Heart left ventricle (tissue), 16 donors: ENCODE measurements at regions not wholly inside any gene's neighbourhood (a gene's known extent, or its start where the extent isn't known, plus 50 kb on each side); places are given as distances from the start of the nearest gene placed in this dataset.

Experiments used
- ATAC-seq, 4 donors: fragments of 200-7000 bp; cut with Tn5 transposase; one replicate each; pipeline ENCODE4 v1.9.1; 2020 to 2022; ENCODE audit warnings: moderate library complexity in 4 of 4, mild to moderate bottlenecking in 3 of 4, moderate number of reproducible peaks in 1 of 4
- DNase-seq, 5 donors: peaks; one replicate each; pipeline ENCODE4 v3.0.0-alpha.2; 2020
- H3K27ac ChIP-seq, 12 donors: fragments of 200-600 bp; sonication (generic) in 4 of 12; one replicate each; pipeline versions ENCODE4 v1.5.0 to v1.8.0; 2016 to 2022; ENCODE audit warnings: mild to moderate bottlenecking in 2 of 12
- H3K27me3 ChIP-seq, 9 donors: fragments of 200-600 bp; sonication (generic) in 2 of 9; one replicate each; pipeline versions ENCODE4 v1.5.1 to v1.8.0; 2016 to 2022; ENCODE audit warnings: mild to moderate bottlenecking in 3 of 9
- H3K36me3 ChIP-seq, 9 donors: fragments of 200-600 bp; sonication (generic) in 2 of 9; one replicate each; pipeline versions ENCODE4 v1.5.0 to v1.8.0; 2018 to 2022; ENCODE audit warnings: mild to moderate bottlenecking in 2 of 9
- H3K4me1 ChIP-seq, 12 donors: fragments of 200-600 bp; sonication (generic) in 4 of 12; one replicate each; pipeline versions ENCODE4 v1.5.0 to v1.8.0; 2016 to 2022; ENCODE audit warnings: mild to moderate bottlenecking in 3 of 12
- H3K4me3 ChIP-seq, 12 donors: fragments of 200-600 bp; sonication (generic) in 4 of 12; one replicate each; pipeline versions ENCODE4 v1.5.0 to v1.8.0; 2017 to 2022; ENCODE audit warnings: mild to moderate bottlenecking in 9 of 12, moderate library complexity in 4 of 12
- H3K9me3 ChIP-seq, 12 donors: fragments of 200-600 bp; sonication (generic) in 4 of 12; one replicate each; pipeline versions ENCODE4 v1.5.0 to v1.8.0; 2016 to 2022; ENCODE audit warnings: mild to moderate bottlenecking in 1 of 12
- CTCF ChIP-seq, 12 donors: fragments of 200-600 bp; sonication (generic) in 4 of 12; IDR thresholded peaks; one replicate each; pipeline versions ENCODE4 v1.5.0 to v1.8.0; 2018 to 2022; ENCODE audit warnings: antibody characterized with exemption in 12 of 12, mild to moderate bottlenecking in 5 of 12
- POLR2A ChIP-seq, 2 donors: fragments of 450-650 bp; IDR thresholded peaks; one replicate each; pipeline ENCODE4 v1.6.1; 2017; ENCODE audit warnings: antibody characterized with exemption in 2 of 2, mild to moderate bottlenecking in 2 of 2, moderate library complexity in 2 of 2
- WGBS, 4 donors: extraction: QIAGEN DNeasy Blood & Tissue Kit in 2 of 4; methylation state at CpG; one replicate each; pipeline versions ENCODE4 v1.1.5 to v1.1.7; 2013 to 2018; 5-methylcytosine and 5-hydroxymethylcytosine counted together
- intact Hi-C, 10 donors: fragments of 100-400 bp; cut with DNase I; formaldehyde crosslinking; loops; one replicate each; pipeline versions ENCODE4 v1.11.1 to v1.14.2; 2022
- donor health status: ischemic (EF 13 %, LVEDD 7.1; RV severe dilation, severe dysfunction).
- donor health status: healthy with polysubstance abuse.
- donor health status: DM: no; HTN: yes; CAD: no.
- donor health status: DM: no; HTN: no; CAD: no.
- donor health status: ischemic (EF 25% LVEDD 6.9; RV normal size, moderate dysfunction).
- donor health status: ischemic (EF 25% LVEDD 5.7; RV mildly dilated, moderate dysfunction).
- donor health status: healthy.
- donor health status: DM: yes; HTN: yes; CAD: no.
- donor health status: ischemic (EF 35%, LVEDD 5.7; RV mildly dilated, moderate dysfunction).
- donor health status: nonischemic (EF 11% LVEDD 7.7; RV severe dilation, severe dysfunction).
- donor health status: DM: yes; HTN: yes; CAD: no.
- donor health status: PGD.
- donor health status: ischemic (EF 29% LVEDD 5.4; RV normal size, mild dysfunction).
- donor health status: nonischemic (EF 23%, LVEDD 6.1; RV moderate dilation, normal function).

DNA sequence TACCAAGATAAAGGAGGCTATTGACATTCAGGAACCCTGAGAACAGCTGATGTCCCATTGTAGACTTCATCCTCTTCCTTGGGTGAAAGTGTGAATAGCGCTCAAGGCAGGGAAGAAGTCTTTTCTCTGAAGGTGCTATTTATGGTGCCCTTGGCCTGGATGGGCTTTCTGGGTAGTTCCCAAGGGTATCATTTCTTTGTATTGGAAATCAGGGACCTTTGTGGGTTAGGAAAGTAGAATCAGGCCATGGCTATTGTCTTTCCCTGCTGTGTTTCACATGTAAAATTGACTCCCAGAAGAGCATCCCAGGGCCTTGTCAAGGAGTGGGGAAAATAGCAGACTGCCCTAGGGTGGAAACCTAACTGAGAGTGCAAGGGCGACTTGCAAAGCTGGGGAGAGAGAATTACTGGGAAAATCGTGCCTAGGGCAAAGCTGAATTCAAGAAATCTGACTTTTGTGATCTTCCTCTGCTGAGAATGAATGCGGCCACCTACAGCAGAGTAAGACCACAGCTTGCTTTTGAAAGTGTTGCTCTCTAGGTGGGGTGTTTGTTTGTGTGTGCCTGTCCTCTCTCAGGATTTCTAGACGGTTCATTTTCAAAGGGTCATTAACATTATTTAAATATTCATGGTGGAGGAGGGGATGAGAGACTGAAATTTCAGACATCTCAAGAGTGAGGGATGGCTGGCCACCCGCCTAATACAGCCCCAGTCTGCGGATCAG is 160.6 kb downstream of the C9orf152 start:
- WGBS, 4 donors, result 52 to 67% (median 58%) methylated on average over 7 of the region's 7 CpGs
- Histone ChIP-seq H3K27me3 (no peaks in the 10 kb centered on the region), H3K9me3 (no peaks in the 10 kb centered on the region), H3K27ac (peak overlapping the region in 5 of 12 donors; percentile 34 to 85 (median 82)), H3K4me1 (peaks cover 3 to 46% (median 27%) of the 10 kb centered on the region in 12 donors), H3K4me3 (peak overlapping the region in 10 of 12 donors; percentile 72 to 91 (median 88)), H3K36me3 (no peaks in the 10 kb centered on the region)
- intact Hi-C loops, result loop anchor here in 6 of 10 donors (5.0 to 10.0 kb wide), 5 partner anchors 80 to 135 kb away; no protein-coding TSS in a partner anchor
- TF ChIP-seq CTCF (IDR thresholded peaks at IDR 0.05) (no peak), POLR2A (IDR thresholded peaks at IDR 0.05) (no peak)
- DNase-seq (no peak), ATAC-seq (no peak)

GRCh38 chr9:110047955-110048402 is 160.0 kb downstream of the C9orf152 start:
- intact Hi-C loops, result loop anchor here in 6 of 10 donors (5.0 to 10.0 kb wide), 5 partner anchors 79 to 136 kb away; no protein-coding TSS in a partner anchor
- peak overlapping the region in 11 of 12 donors; percentile 72 to 91 (median 87) for H3K4me3 ChIP-seq
- no peaks in the 10 kb centered on the region for H3K27me3 ChIP-seq
- 25 to 46% (median 29%) methylated on average over 19 to 27 of the region's 27 CpGs for WGBS, 4 donors
- peaks cover 3 to 52% (median 29%) of the 10 kb centered on the region in 12 donors for H3K4me1 ChIP-seq
- H3K27ac ChIP-seq, result peak overlapping the region in 7 of 12 donors; percentile 8 to 86 (median 82)
- no peaks in the 10 kb centered on the region for H3K9me3 ChIP-seq
- H3K36me3 ChIP-seq, result no peaks in the 10 kb centered on the region
- no peak for TF ChIP-seq POLR2A (IDR thresholded peaks at IDR 0.05)
- no peak for TF ChIP-seq CTCF (IDR thresholded peaks at IDR 0.05)
- DNase-seq (no peak), ATAC-seq (peak in 3 of 4 donors; percentile 21 to 36 (median 25))

- TF ChIP-seq POLR2A (IDR thresholded peaks at IDR 0.05), result peak; percentile 68 to 90
- TF ChIP-seq CTCF (IDR thresholded peaks at IDR 0.05), result no peak
Observed at GRCh38 chr9:110048403-110048975, 159.5 kb downstream of the C9orf152 start.

More at GRCh38 chr9:110048403-110048975, 159.5 kb downstream of the C9orf152 start:
- Histone ChIP-seq H3K27me3 (no peaks in the 10 kb centered on the region), H3K4me1 (peaks cover 3 to 54% (median 30%) of the 10 kb centered on the region in 12 donors), H3K4me3 (peak overlapping the region; percentile 72 to 91 (median 86)), H3K36me3 (no peaks in the 10 kb centered on the region), H3K27ac (peak overlapping the region; percentile 35 to 91 (median 83)), H3K9me3 (no peaks in the 10 kb centered on the region)
- intact Hi-C loops, result loop anchor here in 6 of 10 donors (5.0 to 10.0 kb wide), 5 partner anchors 79 to 136 kb away; no protein-coding TSS in a partner anchor
- peak; percentile 85 to 90 (median 90) for DNase-seq
- WGBS, 4 donors, result 3 to 5% (median 4%) methylated on average over 15 to 42 of the region's 42 CpGs
- ATAC-seq, result peak; percentile 88 to 96 (median 95)
